Activated CD8-positive, alpha-beta T cell treated with anti-CD3 and anti-CD28 coated beads for 36 hours (primary cell): ENCODE measurements at regions not wholly inside any gene's neighbourhood (a gene's known extent, or its start where the extent isn't known, plus 50 kb on each side); places are given as distances from the start of the nearest gene placed in this dataset.

Source experiments
- ATAC-seq: fragments of 200-7000 bp; cut with Tn5 transposase; one replicate; pipeline ENCODE4 v1.10.0; 2021; ENCODE audit warnings: mild to moderate bottlenecking, moderate library complexity
- CTCF ChIA-PET: fragments of 350-600 bp; sonication (Branson Sonifier 250); formaldehyde crosslinking; loops from one replicate; lab custom pipeline; 2021; ENCODE audit warnings: antibody characterized with exemption; lab: Charles Lee
- POLR2A ChIA-PET: fragments of 350-600 bp; sonication (Branson Sonifier 250); formaldehyde crosslinking; loops from one replicate; lab custom pipeline; 2021; ENCODE audit warnings: antibody characterized with exemption; lab: Charles Lee
- DNase-seq: peaks from one replicate; pipeline ENCODE4 v3.0.0-alpha.2; 2020
- H3K27ac Mint-ChIP-seq: one replicate; pipeline ENCODE4 v1.8.0; 2021; ENCODE audit warnings: mild to moderate bottlenecking, mixed read lengths
- H3K27me3 Mint-ChIP-seq: one replicate; pipeline ENCODE4 v1.8.0; 2021; ENCODE audit warnings: mixed read lengths
- H3K36me3 Mint-ChIP-seq: one replicate; pipeline ENCODE4 v1.8.0; 2021; ENCODE audit warnings: low read depth, mixed read lengths
- H3K4me1 Mint-ChIP-seq: one replicate; pipeline ENCODE4 v1.8.0; 2021; ENCODE audit warnings: low read depth, mixed read lengths
- H3K4me3 Mint-ChIP-seq: one replicate; pipeline ENCODE4 v1.8.0; 2021; ENCODE audit warnings: mild to moderate bottlenecking, moderate library complexity, mixed read lengths
- H3K9me3 Mint-ChIP-seq: one replicate; pipeline ENCODE4 v1.8.0; 2021; ENCODE audit warnings: mixed read lengths
- CTCF ChIP-seq: fragments of 200-600 bp; IDR thresholded peaks from one replicate; pipeline ENCODE4 v1.8.0; 2022; ENCODE audit warnings: antibody characterized with exemption, mild to moderate bottlenecking
- intact Hi-C: fragments of 100-400 bp; cut with micrococcal nuclease; formaldehyde crosslinking; loops from one replicate; pipeline ENCODE4 v1.10.0; 2022

GRCh38 chr16:64132190-64132589 is 989.7 kb downstream of the CDH11 start:
- DNase-seq (no peak), ATAC-seq (no peak)
- POLR2A ChIA-PET: no interaction called here
- Mint-ChIP-seq H3K4me1 (no peaks in the 10 kb centered on the region), H3K27ac (no peak overlapping the region), H3K4me3 (no peak overlapping the region), H3K27me3 (no peaks in the 10 kb centered on the region), H3K36me3 (no peaks in the 10 kb centered on the region), H3K9me3 (peaks cover 11% of the 10 kb centered on the region)
- no peak for TF ChIP-seq CTCF
- CTCF ChIA-PET: no interaction called here
- intact Hi-C loops: no loop called here

GRCh38 chr16:64131423-64131822 is 990.4 kb downstream of the CDH11 start:
- CTCF ChIA-PET: no interaction called here
- H3K4me3 Mint-ChIP-seq: no peak overlapping the region
- H3K27me3 Mint-ChIP-seq: no peaks in the 10 kb centered on the region
- no peak overlapping the region for H3K27ac Mint-ChIP-seq
- no peaks in the 10 kb centered on the region for H3K36me3 Mint-ChIP-seq
- POLR2A ChIA-PET: no interaction called here
- peaks cover 11% of the 10 kb centered on the region for H3K9me3 Mint-ChIP-seq
- DNase-seq (no peak), ATAC-seq (no peak)
- no peak for TF ChIP-seq CTCF
- intact Hi-C loops: no loop called here
- no peaks in the 10 kb centered on the region for H3K4me1 Mint-ChIP-seq

GRCh38 chr16:64130140-64130539 is 991.7 kb downstream of the CDH11 start:
- ChIA-PET CTCF (no interaction called here), POLR2A (no interaction called here)
- no peak overlapping the region for H3K27ac Mint-ChIP-seq
- H3K36me3 Mint-ChIP-seq: no peaks in the 10 kb centered on the region
- ATAC-seq: no peak
- peaks cover 9% of the 10 kb centered on the region for H3K9me3 Mint-ChIP-seq
- intact Hi-C loops: no loop called here
- no peaks in the 10 kb centered on the region for H3K27me3 Mint-ChIP-seq
- DNase-seq: no peak
- H3K4me1 Mint-ChIP-seq: no peaks in the 10 kb centered on the region
- TF ChIP-seq CTCF: no peak
- no peak overlapping the region for H3K4me3 Mint-ChIP-seq

- no peak overlapping the region for H3K27ac Mint-ChIP-seq
- no peaks in the 10 kb centered on the region for H3K4me1 Mint-ChIP-seq
- ChIA-PET POLR2A (no interaction called here), CTCF (no interaction called here)
- intact Hi-C loops: no loop called here
- TF ChIP-seq CTCF: no peak
- DNase-seq (no peak), ATAC-seq (no peak)
- no peaks in the 10 kb centered on the region for H3K36me3 Mint-ChIP-seq
- no peak overlapping the region for H3K4me3 Mint-ChIP-seq
- no peaks in the 10 kb centered on the region for H3K27me3 Mint-ChIP-seq
- H3K9me3 Mint-ChIP-seq: peaks cover 12% of the 10 kb centered on the region
Observed at GRCh38 chr16:64122177-64122576, 999.7 kb downstream of the CDH11 start.

GRCh38 chr16:64121473-64121872 is 1000.4 kb downstream of the CDH11 start:
- Mint-ChIP-seq H3K36me3 (no peaks in the 10 kb centered on the region), H3K27ac (no peak overlapping the region), H3K4me1 (no peaks in the 10 kb centered on the region), H3K4me3 (no peak overlapping the region), H3K27me3 (no peaks in the 10 kb centered on the region), H3K9me3 (peaks cover 13% of the 10 kb centered on the region)
- ATAC-seq (no peak), DNase-seq (no peak)
- CTCF ChIA-PET: no interaction called here
- intact Hi-C loops: no loop called here
- no peak for TF ChIP-seq CTCF
- POLR2A ChIA-PET: no interaction called here
